ENCODE measurements at regions not wholly inside any gene's neighbourhood (a gene's known extent, or its start where the extent isn't known, plus 50 kb on each side); places are given as distances from the start of the nearest gene placed in this dataset.

DNA sequence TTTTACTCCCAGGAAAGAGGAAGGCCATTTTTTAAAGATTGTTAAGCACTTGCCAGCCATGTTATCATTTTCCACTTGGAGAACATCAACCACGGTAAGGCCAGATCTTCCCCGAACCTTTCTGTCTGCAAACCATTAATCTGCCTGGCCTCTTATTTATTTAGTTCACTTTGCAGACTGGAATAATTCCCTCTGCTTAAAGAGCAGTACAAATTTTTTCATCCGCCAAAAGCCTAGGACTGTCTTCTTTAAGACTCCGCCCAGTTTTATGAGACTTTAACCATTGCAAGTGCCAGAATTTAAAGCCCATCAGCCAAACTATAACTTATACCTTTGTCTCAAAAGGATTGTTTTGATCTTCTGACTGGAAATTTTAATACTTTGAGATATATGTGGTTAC lies 426.3 kb downstream of the KCTD12 start:
- no peak for DNase-seq (ENCODE audit: low spot score)
- TF ChIP-seq, protein P1, sequence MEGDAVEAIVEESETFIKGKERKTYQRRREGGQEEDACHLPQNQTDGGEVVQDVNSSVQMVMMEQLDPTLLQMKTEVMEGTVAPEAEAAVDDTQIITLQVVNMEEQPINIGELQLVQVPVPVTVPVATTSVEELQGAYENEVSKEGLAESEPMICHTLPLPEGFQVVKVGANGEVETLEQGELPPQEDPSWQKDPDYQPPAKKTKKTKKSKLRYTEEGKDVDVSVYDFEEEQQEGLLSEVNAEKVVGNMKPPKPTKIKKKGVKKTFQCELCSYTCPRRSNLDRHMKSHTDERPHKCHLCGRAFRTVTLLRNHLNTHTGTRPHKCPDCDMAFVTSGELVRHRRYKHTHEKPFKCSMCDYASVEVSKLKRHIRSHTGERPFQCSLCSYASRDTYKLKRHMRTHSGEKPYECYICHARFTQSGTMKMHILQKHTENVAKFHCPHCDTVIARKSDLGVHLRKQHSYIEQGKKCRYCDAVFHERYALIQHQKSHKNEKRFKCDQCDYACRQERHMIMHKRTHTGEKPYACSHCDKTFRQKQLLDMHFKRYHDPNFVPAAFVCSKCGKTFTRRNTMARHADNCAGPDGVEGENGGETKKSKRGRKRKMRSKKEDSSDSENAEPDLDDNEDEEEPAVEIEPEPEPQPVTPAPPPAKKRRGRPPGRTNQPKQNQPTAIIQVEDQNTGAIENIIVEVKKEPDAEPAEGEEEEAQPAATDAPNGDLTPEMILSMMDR (IDR thresholded peaks at IDR 0.05) = no peak
- Histone ChIP-seq H3K27me3 (no peaks in the 10 kb centered on the region), H3K9me3 (no peaks in the 10 kb centered on the region), H3K27ac (no peak overlapping the region), H3K36me3 (no peaks in the 10 kb centered on the region), H3K4me3 (no peak overlapping the region), H3K4me1 (no peaks in the 10 kb centered on the region)

DNA sequence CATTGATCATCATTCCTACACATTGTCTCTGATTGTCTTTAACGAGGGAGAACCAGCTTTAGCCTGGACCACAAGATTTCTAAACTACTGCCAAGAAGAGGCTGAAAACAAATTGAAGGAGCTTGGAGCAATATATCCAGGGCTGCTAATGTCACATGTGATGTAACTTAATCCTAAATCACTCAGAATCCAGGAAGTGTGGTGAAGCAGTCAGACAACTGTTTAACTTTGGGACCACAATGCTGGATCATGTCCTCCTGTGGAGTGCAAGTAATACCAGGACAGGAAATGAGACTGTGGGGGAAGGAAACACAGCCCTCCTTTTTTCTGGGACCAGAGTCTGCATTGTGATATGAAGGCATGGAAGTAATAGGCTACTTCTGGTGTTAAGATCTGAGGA lies 430.2 kb downstream of the KCTD12 start:
- DNase-seq (ENCODE audit: low spot score) = no peak
- Histone ChIP-seq H3K27me3 (no peaks in the 10 kb centered on the region), H3K36me3 (no peaks in the 10 kb centered on the region), H3K4me3 (no peak overlapping the region), H3K9me3 (peaks cover 0 to 23% of the 10 kb centered on the region in 2 donors), H3K4me1 (no peaks in the 10 kb centered on the region), H3K27ac (no peak overlapping the region)
- TF ChIP-seq, protein P1 (IDR thresholded peaks at IDR 0.05) = no peak

DNA sequence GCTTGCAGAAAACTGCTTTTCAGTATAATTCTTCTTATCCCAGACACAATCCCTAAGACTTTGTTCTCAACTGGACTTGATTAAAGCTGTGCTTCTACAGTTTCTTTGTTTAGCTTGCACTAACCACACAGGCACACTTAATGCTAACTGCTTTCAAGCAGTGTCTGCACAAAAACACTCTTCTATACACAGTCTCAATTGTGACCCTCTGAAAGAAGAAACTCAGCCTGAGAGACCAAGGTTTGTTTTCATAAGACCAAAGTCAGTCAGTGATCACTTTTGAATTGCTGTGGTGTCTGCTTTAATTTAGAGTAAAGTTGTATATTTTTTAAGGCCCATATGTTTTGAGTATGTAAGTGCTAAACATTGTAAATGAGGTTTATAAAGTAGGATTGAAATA lies 431.2 kb downstream of the KCTD12 start:
- Histone ChIP-seq H3K4me3 (no peak overlapping the region), H3K27me3 (no peaks in the 10 kb centered on the region), H3K4me1 (no peaks in the 10 kb centered on the region)

DNA sequence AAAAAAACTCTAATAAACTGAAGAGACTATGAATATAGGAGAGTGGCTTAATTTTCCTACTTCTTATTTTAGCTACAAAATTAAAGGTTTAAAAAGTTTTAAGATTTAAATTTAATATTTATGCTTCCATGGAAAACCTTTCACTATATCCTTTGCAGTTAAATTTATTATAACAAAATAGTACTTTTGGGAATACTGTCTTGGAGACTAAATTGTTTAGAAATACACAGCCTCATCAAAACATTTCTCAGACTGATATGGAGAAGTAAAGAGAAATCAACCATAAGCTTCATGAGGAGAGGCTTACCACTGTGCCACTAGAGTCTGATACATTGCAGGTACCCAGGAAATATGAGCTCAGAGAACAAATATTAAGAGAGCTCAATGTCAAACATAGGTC lies 436.5 kb downstream of the KCTD12 start:
- TF ChIP-seq, protein P1 (IDR thresholded peaks at IDR 0.05) = no peak
- Histone ChIP-seq H3K27ac (no peak overlapping the region), H3K4me1 (no peaks in the 10 kb centered on the region), H3K36me3 (no peaks in the 10 kb centered on the region), H3K27me3 (no peaks in the 10 kb centered on the region), H3K4me3 (no peak overlapping the region), H3K9me3 (peaks cover 0 to 23% of the 10 kb centered on the region in 2 donors)
- no peak for DNase-seq (ENCODE audit: low spot score)

More for the DNA sequence above, 431.2 kb downstream of the KCTD12 start:
- TF ChIP-seq, protein P1 (IDR thresholded peaks at IDR 0.05) = no peak
- Histone ChIP-seq H3K9me3 (peaks cover 0 to 23% of the 10 kb centered on the region in 2 donors), H3K36me3 (no peaks in the 10 kb centered on the region), H3K27ac (no peak overlapping the region)
- no peak for DNase-seq (ENCODE audit: low spot score)

DNA sequence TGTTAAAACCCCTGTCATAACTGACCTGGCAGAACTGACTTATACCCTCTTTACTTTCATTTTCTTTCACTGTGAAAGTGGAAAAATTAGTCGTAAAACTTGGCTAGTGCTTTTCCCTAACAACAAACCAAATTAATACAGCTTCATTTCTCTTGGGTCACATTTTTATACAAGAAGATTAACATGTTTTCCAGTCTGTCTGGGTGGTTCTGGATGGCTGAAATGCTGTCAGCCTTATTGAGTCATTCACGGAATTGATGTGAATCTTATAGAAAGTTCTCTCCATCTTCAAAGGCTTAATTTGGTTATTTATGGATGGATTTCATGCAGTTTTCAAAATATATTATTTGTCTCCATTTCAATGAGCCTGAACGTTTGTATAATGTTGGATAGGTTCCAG lies 440.0 kb downstream of the KCTD12 start:
- Histone ChIP-seq H3K9me3 (peaks cover 0 to 5% of the 10 kb centered on the region in 2 donors), H3K4me1 (no peaks in the 10 kb centered on the region), H3K27me3 (no peaks in the 10 kb centered on the region), H3K27ac (no peak overlapping the region), H3K36me3 (no peaks in the 10 kb centered on the region), H3K4me3 (no peak overlapping the region)
- no peak for DNase-seq (ENCODE audit: low spot score)
- TF ChIP-seq, protein P1 (IDR thresholded peaks at IDR 0.05) = no peak

DNA sequence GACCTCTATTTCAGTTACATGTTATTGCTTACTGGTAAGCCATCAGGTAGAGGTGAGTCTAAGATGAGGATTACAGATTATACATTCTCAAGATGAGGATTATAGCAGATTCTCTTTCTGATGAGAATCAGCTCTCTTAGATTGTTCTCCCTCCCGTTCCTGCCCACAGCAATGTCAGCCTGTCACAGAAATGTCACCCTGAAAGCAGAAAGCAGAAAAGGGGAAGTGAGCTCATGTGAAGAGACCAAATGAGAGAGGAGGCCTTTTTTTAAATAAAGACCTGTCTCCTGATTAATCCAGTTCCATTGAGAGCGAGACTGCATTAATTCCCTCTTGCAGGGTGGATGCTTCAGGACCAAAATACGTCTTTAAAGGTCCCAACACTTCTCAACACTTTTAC lies 445.6 kb downstream of the KCTD12 start:
- Histone ChIP-seq H3K27ac (no peak overlapping the region), H3K4me3 (no peak overlapping the region), H3K4me1 (no peaks in the 10 kb centered on the region), H3K9me3 (peaks cover 0 to 4% of the 10 kb centered on the region in 2 donors), H3K27me3 (no peaks in the 10 kb centered on the region), H3K36me3 (no peaks in the 10 kb centered on the region)
- TF ChIP-seq, protein P1 (IDR thresholded peaks at IDR 0.05) = no peak
- no peak for DNase-seq (ENCODE audit: low spot score)

Measured in right atrium auricular region (tissue), 2 donors.